ENCODE measurements at regions not wholly inside any gene's neighbourhood (a gene's known extent, or its start where the extent isn't known, plus 50 kb on each side); places are given as distances from the start of the nearest gene placed in this dataset.

- H3K9me3 Mint-ChIP-seq, result peaks cover 0 to 14% (median 3%) of the 10 kb centered on the region in 7 donors
These were observed 160.1 kb downstream of the NUAK1 start for GRCh38 chr12:105978686-105979085.

GRCh38 chr12:105980085-105980484, 158.7 kb downstream of the NUAK1 start:
- Histone ChIP-seq H3K9ac (ENCODE audit: insufficient read depth, low read length, poor library complexity, severe bottlenecking) (no peak overlapping the region), H3K4me3 (replicated peaks in 1 of 3; ENCODE audit: low read depth in 2 of 3, low read length in 3 of 3) (no peak overlapping the region), H3K27ac (ENCODE audit: low read depth in 1 of 2, low read length in 2 of 2) (no peak overlapping the region), H2AFZ (ENCODE audit: insufficient read depth, low read depth, low read length, poor library complexity, severe bottlenecking) (no peak overlapping the region), H3K4me2 (replicated peaks; ENCODE audit: extremely low read depth, low read length, poor library complexity, severe bottlenecking) (no peak overlapping the region), H3K36me3 (replicated peaks in 1 of 2; ENCODE audit: control insufficient read depth in 1 of 2, insufficient read depth in 2 of 2, low read length in 2 of 2) (no peaks in the 10 kb centered on the region), H3K79me2 (ENCODE audit: insufficient read depth, low read length) (no peaks in the 10 kb centered on the region), H3K27me3 (ENCODE audit: control insufficient read depth in 2 of 2, insufficient read depth in 2 of 2, low read length in 2 of 2) (no peaks in the 10 kb centered on the region), H4K20me1 (ENCODE audit: insufficient read depth, low read length) (no peaks in the 10 kb centered on the region), H3K9me3 (replicated peaks in 1 of 2; ENCODE audit: control insufficient read depth in 1 of 2, insufficient read depth in 1 of 2, low read length in 2 of 2) (no peaks in the 10 kb centered on the region), H3K4me1 (ENCODE audit: control insufficient read depth in 1 of 2, insufficient read depth in 2 of 2, low read length in 2 of 2) (no peaks in the 10 kb centered on the region)
- TF ChIP-seq CTCF (IDR thresholded peaks at IDR 0.05), result no peak
- H3K4me3 Mint-ChIP-seq, result no peak overlapping the region
- no peak for DNase-seq
- WGBS (ENCODE audit: insufficient coverage), result no CpG with 5 or more reads among the region's 1 CpG
- intact Hi-C loops (cut with micrococcal nuclease), result no loop called here
- peaks cover 0 to 5% (median under 1%) of the 10 kb centered on the region in 3 donors for H3K27me3 Mint-ChIP-seq (ENCODE audit: low read depth in 3 of 3)
- no peak overlapping the region for H3K27ac Mint-ChIP-seq
- H3K4me1 Mint-ChIP-seq, result no peaks in the 10 kb centered on the region
- H3K36me3 Mint-ChIP-seq, result no peaks in the 10 kb centered on the region
- H3K9me3 Mint-ChIP-seq, result peaks cover 0 to 10% (median 3%) of the 10 kb centered on the region in 7 donors

More at GRCh38 chr12:105978686-105979085, 160.1 kb downstream of the NUAK1 start:
- H3K27me3 ChIP-seq (ENCODE audit: control insufficient read depth in 2 of 2, insufficient read depth in 2 of 2, low read length in 2 of 2), result no peaks in the 10 kb centered on the region
- DNase-seq, result no peak
- TF ChIP-seq CTCF (IDR thresholded peaks at IDR 0.05), result no peak
- no peak overlapping the region for H3K9ac ChIP-seq (ENCODE audit: insufficient read depth, low read length, poor library complexity, severe bottlenecking)
- H3K4me2 ChIP-seq (replicated peaks; ENCODE audit: extremely low read depth, low read length, poor library complexity, severe bottlenecking), result no peak overlapping the region
- H3K4me1 ChIP-seq (ENCODE audit: control insufficient read depth in 1 of 2, insufficient read depth in 2 of 2, low read length in 2 of 2), result no peaks in the 10 kb centered on the region
- H4K20me1 ChIP-seq (ENCODE audit: insufficient read depth, low read length), result no peaks in the 10 kb centered on the region
- H3K27ac Mint-ChIP-seq, result no peak overlapping the region
- H3K4me3 Mint-ChIP-seq, result no peak overlapping the region
- no peak overlapping the region for H3K4me3 ChIP-seq (replicated peaks in 1 of 3; ENCODE audit: low read depth in 2 of 3, low read length in 3 of 3)
- intact Hi-C loops (cut with micrococcal nuclease), result no loop called here
- H3K36me3 ChIP-seq (replicated peaks in 1 of 2; ENCODE audit: control insufficient read depth in 1 of 2, insufficient read depth in 2 of 2, low read length in 2 of 2), result no peaks in the 10 kb centered on the region
- H3K4me1 Mint-ChIP-seq, result no peaks in the 10 kb centered on the region
- H3K9me3 ChIP-seq (replicated peaks in 1 of 2; ENCODE audit: control insufficient read depth in 1 of 2, insufficient read depth in 1 of 2, low read length in 2 of 2), result no peaks in the 10 kb centered on the region
- peaks cover 0 to 5% (median 0%) of the 10 kb centered on the region in 3 donors for H3K27me3 Mint-ChIP-seq (ENCODE audit: low read depth in 3 of 3)
- no peak overlapping the region for H2AFZ ChIP-seq (ENCODE audit: insufficient read depth, low read depth, low read length, poor library complexity, severe bottlenecking)
- no CpG with 5 or more reads among the region's 3 CpGs for WGBS (ENCODE audit: insufficient coverage)
- H3K36me3 Mint-ChIP-seq, result no peaks in the 10 kb centered on the region
- H3K27ac ChIP-seq (ENCODE audit: low read depth in 1 of 2, low read length in 2 of 2), result no peak overlapping the region
- H3K79me2 ChIP-seq (ENCODE audit: insufficient read depth, low read length), result no peaks in the 10 kb centered on the region
